HEK293T (cell line): ENCODE measurements at regions not wholly inside any gene's neighbourhood (a gene's known extent, or its start where the extent isn't known, plus 50 kb on each side); places are given as distances from the start of the nearest gene placed in this dataset.

Experiments used
- BHLHE40 ChIP-seq: fragments of 450-650 bp; IDR thresholded peaks from 2 replicates; pipeline ENCODE4 v1.6.1; 2016; ENCODE audit warnings: mild to moderate bottlenecking, moderate library complexity, borderline replicate concordance
- FOXK2 ChIP-seq: fragments of 450-650 bp; IDR thresholded peaks from 2 replicates; pipeline ENCODE4 v1.6.1; 2016; ENCODE audit warnings: mild to moderate bottlenecking
- FOXM1 ChIP-seq: fragments of 450-650 bp; IDR thresholded peaks from 2 replicates; pipeline ENCODE4 v1.6.1; 2017; ENCODE audit warnings: mild to moderate bottlenecking, borderline replicate concordance
- NFRKB ChIP-seq: fragments of 450-650 bp; IDR thresholded peaks from 2 replicates; pipeline ENCODE4 v1.6.1; 2016; ENCODE audit warnings: mild to moderate bottlenecking, moderate library complexity
- SP1 ChIP-seq: fragments of 450-650 bp; IDR thresholded peaks from 2 replicates; pipeline ENCODE4 v1.6.1; 2017

GRCh38 chr1:233470741-233471499 is 143.0 kb upstream of the KCNK1 start:
- TF ChIP-seq NFRKB (no peak), BHLHE40 (no peak), SP1 (no peak), FOXM1 (no peak), FOXK2 (no peak)
